MM.1S (cell line): ENCODE measurements at regions not wholly inside any gene's neighbourhood (a gene's known extent, or its start where the extent isn't known, plus 50 kb on each side); places are given as distances from the start of the nearest gene placed in this dataset.

Experiments
- DNase-seq: peaks from one replicate; pipeline ENCODE4 v3.0.0-alpha.2; 2015
- H2AFZ ChIP-seq: fragments of 300-600 bp; sonication (generic); 2 replicates; pipeline ENCODE4 v1.6.0; 2016; ENCODE audit warnings: antibody characterized with exemption, low read length
- H3F3A ChIP-seq: fragments of 300-600 bp; sonication (generic); 2 replicates; pipeline ENCODE4 v1.6.1; 2016; ENCODE audit warnings: mild to moderate bottlenecking, antibody characterized with exemption, low read length, moderate library complexity, mixed read lengths; ENCODE audit not compliant: insufficient read depth
- H3K27ac ChIP-seq: fragments of 300-600 bp; sonication (generic); 2 replicates; pipeline ENCODE4 v1.5.1; 2016; ENCODE audit warnings: mild to moderate bottlenecking, low read length
- H3K27me3 ChIP-seq: fragments of 300-600 bp; sonication (generic); replicated peaks from 2 replicates; pipeline ENCODE4 v1.6.0; 2016; ENCODE audit warnings: low read length; ENCODE audit not compliant: insufficient read depth
- H3K36me3 ChIP-seq: fragments of 300-600 bp; sonication (generic); replicated peaks from 2 replicates; pipeline ENCODE4 v1.6.1; 2016; ENCODE audit warnings: mild to moderate bottlenecking, low read length, mixed read lengths; ENCODE audit not compliant: insufficient read depth
- H3K4me1 ChIP-seq: fragments of 300-600 bp; sonication (generic); 2 replicates; pipeline ENCODE4 v1.6.1; 2016; ENCODE audit warnings: low read length, mixed read lengths
- H3K4me2 ChIP-seq: fragments of 300-600 bp; sonication (generic); 2 replicates; pipeline ENCODE4 v1.6.0; 2016; ENCODE audit warnings: low read depth, low read length
- H3K4me3 ChIP-seq: fragments of 300-600 bp; sonication (generic); 2 replicates; pipeline ENCODE4 v1.5.1; 2016; ENCODE audit warnings: low read length, mixed read lengths
- H3K79me2 ChIP-seq: fragments of 300-600 bp; sonication (generic); 2 replicates; pipeline ENCODE4 v1.6.1; 2016; ENCODE audit warnings: mixed run types, low read length, mixed read lengths
- H3K9ac ChIP-seq: fragments of 300-600 bp; sonication (generic); 2 replicates; pipeline ENCODE4 v1.6.1; 2016; ENCODE audit warnings: low read length, mixed read lengths
- H3K9me2 ChIP-seq: fragments of 300-600 bp; sonication (generic); replicated peaks from 2 replicates; pipeline ENCODE4 v1.6.1; 2016; ENCODE audit warnings: mild to moderate bottlenecking, low read length, mixed read lengths; ENCODE audit not compliant: insufficient read depth
- H3K9me3 ChIP-seq: fragments of 300-600 bp; sonication (generic); replicated peaks from 2 replicates; pipeline ENCODE4 v1.6.1; 2016; ENCODE audit warnings: mild to moderate bottlenecking, low read length, mixed read lengths; ENCODE audit not compliant: insufficient read depth
- H4K20me1 ChIP-seq: fragments of 300-600 bp; sonication (generic); 2 replicates; pipeline ENCODE4 v1.6.1; 2016; ENCODE audit warnings: mild to moderate bottlenecking, low read length, moderate library complexity, mixed read lengths; ENCODE audit not compliant: insufficient read depth
- CTCF ChIP-seq: fragments of 300-600 bp; sonication (generic); IDR thresholded peaks from 2 replicates; pipeline ENCODE4 v1.5.1; 2016; ENCODE audit warnings: antibody characterized with exemption, low read length, mixed read lengths
- EZH2 ChIP-seq: fragments of 300-600 bp; sonication (generic); optimal IDR thresholded peaks from 2 replicates; pipeline ENCODE3; 2017; ENCODE audit warnings: low read depth, mild to moderate bottlenecking, antibody characterized with exemption, low read length, mixed read lengths
- EZH2phosphoT487 ChIP-seq: fragments of 300-600 bp; sonication (generic); IDR thresholded peaks from 2 replicates; pipeline ENCODE4 v1.6.1; 2018; ENCODE audit warnings: antibody characterized with exemption, low read length

GRCh38 chr20:48172357-48172702 is 387.0 kb upstream of the SULF2 start:
- Histone ChIP-seq H3K4me1 (no peaks in the 10 kb centered on the region), H3K9ac (no peak overlapping the region), H3K27me3 (no peaks in the 10 kb centered on the region), H3K36me3 (no peaks in the 10 kb centered on the region), H3F3A (no peaks in the 10 kb centered on the region), H3K9me2 (no peaks in the 10 kb centered on the region), H2AFZ (no peak overlapping the region), H4K20me1 (no peaks in the 10 kb centered on the region), H3K9me3 (no peaks in the 10 kb centered on the region), H3K27ac (no peak overlapping the region), H3K4me2 (no peak overlapping the region), H3K79me2 (no peaks in the 10 kb centered on the region), H3K4me3 (no peak overlapping the region)
- DNase-seq = no peak
- TF ChIP-seq EZH2 (no peak), EZH2phosphoT487 (no peak), CTCF (no peak)

GRCh38 chr20:48171626-48172356 is 386.5 kb upstream of the SULF2 start:
- Histone ChIP-seq H4K20me1 (no peaks in the 10 kb centered on the region), H3K36me3 (no peaks in the 10 kb centered on the region), H3K9me3 (no peaks in the 10 kb centered on the region), H3K9me2 (no peaks in the 10 kb centered on the region), H3K27ac (no peak overlapping the region), H3K27me3 (no peaks in the 10 kb centered on the region), H3K4me2 (no peak overlapping the region), H3K4me3 (no peak overlapping the region), H3K79me2 (no peaks in the 10 kb centered on the region), H2AFZ (no peak overlapping the region), H3F3A (no peaks in the 10 kb centered on the region), H3K9ac (no peak overlapping the region), H3K4me1 (no peaks in the 10 kb centered on the region)
- no peak for DNase-seq
- TF ChIP-seq EZH2phosphoT487 (no peak), CTCF (no peak), EZH2 (no peak)

GRCh38 chr20:48171071-48171470 is 385.8 kb upstream of the SULF2 start:
- no peak for TF ChIP-seq EZH2phosphoT487
- Histone ChIP-seq H3K9ac (no peak overlapping the region), H3K4me2 (no peak overlapping the region), H3K79me2 (no peaks in the 10 kb centered on the region), H3K27me3 (no peaks in the 10 kb centered on the region), H3K9me2 (no peaks in the 10 kb centered on the region), H4K20me1 (no peaks in the 10 kb centered on the region), H3K9me3 (no peaks in the 10 kb centered on the region), H3K36me3 (no peaks in the 10 kb centered on the region), H3K4me1 (no peaks in the 10 kb centered on the region), H2AFZ (no peak overlapping the region), H3K4me3 (no peak overlapping the region), H3F3A (no peaks in the 10 kb centered on the region), H3K27ac (no peak overlapping the region)
- DNase-seq = no peak

GRCh38 chr20:48170625-48171024 is 385.3 kb upstream of the SULF2 start:
- Histone ChIP-seq H2AFZ (no peak overlapping the region), H3K4me3 (no peak overlapping the region), H3K9me2 (no peaks in the 10 kb centered on the region), H3K9ac (no peak overlapping the region), H3K79me2 (no peaks in the 10 kb centered on the region), H3K27ac (no peak overlapping the region), H3K4me1 (no peaks in the 10 kb centered on the region), H3K36me3 (no peaks in the 10 kb centered on the region), H3K27me3 (no peaks in the 10 kb centered on the region), H4K20me1 (no peaks in the 10 kb centered on the region), H3F3A (no peaks in the 10 kb centered on the region), H3K4me2 (no peak overlapping the region), H3K9me3 (no peaks in the 10 kb centered on the region)
- TF ChIP-seq EZH2phosphoT487 = no peak
- TF ChIP-seq CTCF = no peak
- TF ChIP-seq EZH2 = no peak
- DNase-seq = no peak
